Fibroblast of the aortic adventitia (primary cell): ENCODE measurements at regions not wholly inside any gene's neighbourhood (a gene's known extent, or its start where the extent isn't known, plus 50 kb on each side); places are given as distances from the start of the nearest gene placed in this dataset.

Experiments
- DNase-seq: peaks from one replicate; pipeline ENCODE4 v3.0.0-alpha.2; 2010; ENCODE audit warnings: low read depth
- H3K4me3 ChIP-seq: 2 replicates; pipeline ENCODE4 v1.5.1; 2011; ENCODE audit warnings: low read depth, mild to moderate bottlenecking, control low read depth, low read length, moderate library complexity
- CTCF ChIP-seq: IDR thresholded peaks from 2 replicates; pipeline ENCODE4 v1.5.1; 2011; ENCODE audit warnings: mild to moderate bottlenecking, low read length, control low read depth, inconsistent platforms; ENCODE audit not compliant: insufficient read depth

GRCh38 chr1:5451671-5452070 is 540.6 kb downstream of the NPHP4 start:
- no peak for DNase-seq
- no peak overlapping the region for H3K4me3 ChIP-seq
- TF ChIP-seq CTCF, result no peak

GRCh38 chr1:5448486-5448885 is 543.7 kb downstream of the NPHP4 start:
- TF ChIP-seq CTCF, result no peak
- DNase-seq, result no peak
- H3K4me3 ChIP-seq, result no peak overlapping the region

DNA sequence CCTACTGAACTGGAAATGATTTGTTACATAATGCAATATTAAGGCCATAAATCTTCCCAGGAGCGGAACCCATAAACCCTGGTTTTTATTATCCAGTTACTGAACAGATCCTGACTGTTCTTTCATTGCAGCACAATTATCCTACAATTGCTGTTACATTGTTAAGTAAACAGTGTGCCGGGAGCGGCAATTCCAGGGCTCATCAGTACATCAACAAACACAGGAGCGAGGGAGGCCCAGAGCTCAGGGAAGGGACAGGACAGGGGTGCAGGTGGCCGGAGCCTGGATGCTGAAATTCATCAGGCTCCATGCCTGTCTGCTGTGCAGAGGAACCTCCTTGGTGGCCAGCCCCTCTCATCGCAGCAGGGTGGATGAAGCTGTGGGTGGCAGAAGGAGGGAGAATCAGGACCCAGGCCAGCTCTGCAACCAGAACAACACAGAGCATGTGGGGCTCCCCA is 544.7 kb downstream of the NPHP4 start:
- H3K4me3 ChIP-seq, result no peak overlapping the region
- TF ChIP-seq CTCF, result no peak
- no peak for DNase-seq

- DNase-seq, result no peak
- H3K4me3 ChIP-seq, result no peak overlapping the region
- TF ChIP-seq CTCF, result no peak
Measured at GRCh38 chr1:5444396-5444795, 547.8 kb downstream of the NPHP4 start.

GRCh38 chr1:5436808-5437207 is 555.4 kb downstream of the NPHP4 start:
- no peak overlapping the region for H3K4me3 ChIP-seq
- no peak for TF ChIP-seq CTCF
- DNase-seq, result no peak

DNA sequence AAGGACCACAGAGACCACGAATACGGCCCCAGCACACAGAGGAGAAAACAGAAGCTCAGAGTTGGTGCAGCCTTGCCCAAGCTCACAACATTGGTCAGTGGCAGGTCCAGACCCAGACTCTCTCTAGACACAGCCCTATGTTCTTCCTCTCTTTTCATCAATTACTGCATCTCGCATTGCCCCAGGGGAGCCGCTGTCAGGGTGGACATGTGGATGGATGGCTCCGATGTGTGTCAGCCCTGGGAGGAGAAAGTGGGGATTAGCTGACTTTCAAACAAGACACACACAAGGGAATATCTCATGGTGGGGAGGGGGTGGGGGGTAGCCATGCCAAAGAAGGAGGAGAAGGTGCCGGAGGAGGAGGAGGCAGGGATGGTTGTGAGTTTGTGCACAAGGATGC is 556.8 kb downstream of the NPHP4 start:
- no peak overlapping the region for H3K4me3 ChIP-seq
- DNase-seq, result no peak
- TF ChIP-seq CTCF, result no peak

DNA sequence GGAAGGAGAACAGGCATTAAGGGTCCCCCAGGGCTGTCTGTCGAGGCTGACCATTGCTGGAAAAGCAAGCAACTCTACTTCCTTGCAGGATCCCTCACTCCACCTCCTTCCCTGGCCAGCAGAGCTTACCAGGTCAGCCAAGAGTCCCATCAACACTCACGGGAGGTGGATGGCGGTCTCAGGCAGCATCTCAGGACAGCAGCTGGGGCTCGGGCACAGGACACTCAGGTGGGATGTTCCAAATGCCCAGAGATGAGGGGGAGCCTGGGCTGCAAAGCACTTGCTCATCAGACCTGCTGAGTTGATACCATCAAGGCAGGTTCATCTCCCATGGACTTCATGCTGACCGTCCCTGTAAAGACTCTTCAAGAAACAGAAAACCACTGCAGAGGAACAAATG is 559.8 kb downstream of the NPHP4 start:
- no peak overlapping the region for H3K4me3 ChIP-seq
- no peak for DNase-seq
- TF ChIP-seq CTCF, result no peak
